ENCODE measurements at regions not wholly inside any gene's neighbourhood (a gene's known extent, or its start where the extent isn't known, plus 50 kb on each side); places are given as distances from the start of the nearest gene placed in this dataset.

DNA sequence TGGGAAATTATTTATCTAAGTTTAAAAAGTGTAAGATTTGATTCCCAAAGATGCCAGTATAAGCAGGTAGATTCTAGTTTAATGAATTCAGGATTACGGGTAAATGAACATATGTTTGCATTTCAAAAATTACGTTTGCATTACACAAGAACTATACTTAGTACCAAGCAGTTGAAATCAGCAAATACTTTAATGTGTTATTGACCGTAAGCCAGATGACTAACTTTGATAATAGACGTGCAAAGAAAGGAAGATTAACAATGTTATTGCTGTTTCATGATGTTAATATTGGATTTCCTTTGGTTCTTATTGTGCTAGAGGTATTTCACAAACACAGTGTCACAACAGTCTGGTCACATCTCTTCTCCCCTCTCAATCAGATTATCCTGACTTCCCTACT is 294.7 kb downstream of the TDRD15 start:
- TF ChIP-seq, protein P1, sequence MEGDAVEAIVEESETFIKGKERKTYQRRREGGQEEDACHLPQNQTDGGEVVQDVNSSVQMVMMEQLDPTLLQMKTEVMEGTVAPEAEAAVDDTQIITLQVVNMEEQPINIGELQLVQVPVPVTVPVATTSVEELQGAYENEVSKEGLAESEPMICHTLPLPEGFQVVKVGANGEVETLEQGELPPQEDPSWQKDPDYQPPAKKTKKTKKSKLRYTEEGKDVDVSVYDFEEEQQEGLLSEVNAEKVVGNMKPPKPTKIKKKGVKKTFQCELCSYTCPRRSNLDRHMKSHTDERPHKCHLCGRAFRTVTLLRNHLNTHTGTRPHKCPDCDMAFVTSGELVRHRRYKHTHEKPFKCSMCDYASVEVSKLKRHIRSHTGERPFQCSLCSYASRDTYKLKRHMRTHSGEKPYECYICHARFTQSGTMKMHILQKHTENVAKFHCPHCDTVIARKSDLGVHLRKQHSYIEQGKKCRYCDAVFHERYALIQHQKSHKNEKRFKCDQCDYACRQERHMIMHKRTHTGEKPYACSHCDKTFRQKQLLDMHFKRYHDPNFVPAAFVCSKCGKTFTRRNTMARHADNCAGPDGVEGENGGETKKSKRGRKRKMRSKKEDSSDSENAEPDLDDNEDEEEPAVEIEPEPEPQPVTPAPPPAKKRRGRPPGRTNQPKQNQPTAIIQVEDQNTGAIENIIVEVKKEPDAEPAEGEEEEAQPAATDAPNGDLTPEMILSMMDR (IDR thresholded peaks at IDR 0.05; ENCODE audit: extremely low read depth, missing control alignments), result no peak
- DNase-seq (ENCODE audit: low spot score), result no peak

DNA sequence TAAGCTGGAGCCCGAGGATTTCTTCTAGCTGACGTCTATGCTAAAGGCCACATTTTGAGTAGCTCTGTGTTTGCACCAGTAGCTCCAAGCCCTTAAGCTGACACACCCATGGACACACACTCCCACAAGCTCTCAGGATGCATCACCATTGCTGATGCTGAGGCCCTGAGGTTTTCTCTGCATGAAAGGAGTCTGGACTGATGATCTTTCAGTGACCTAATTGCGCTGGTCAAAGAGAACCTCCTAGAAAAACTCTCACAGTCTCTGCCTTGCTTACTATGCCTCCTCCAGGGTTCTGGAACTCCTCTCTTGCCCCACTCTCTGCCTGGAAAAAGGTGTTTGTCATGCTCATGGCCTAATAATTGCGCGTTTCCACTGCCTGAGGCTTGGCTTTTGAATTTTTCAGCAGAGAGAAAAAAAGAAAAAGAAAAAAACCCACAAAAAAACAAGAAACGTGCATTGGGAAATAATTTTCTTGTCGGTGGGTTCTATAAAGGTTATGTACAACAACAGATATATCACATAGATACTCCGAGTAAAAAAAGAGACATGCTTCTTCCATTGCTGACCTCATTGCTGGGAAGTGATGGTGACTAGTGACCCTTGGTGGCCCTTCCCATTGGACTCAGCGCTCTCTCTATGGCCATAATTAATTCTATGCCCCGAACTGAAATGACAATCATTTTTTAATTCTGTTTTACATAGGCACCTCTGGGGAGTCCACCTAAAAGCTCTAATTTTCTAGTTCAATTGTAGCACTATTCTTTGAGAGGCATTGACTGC is 297.0 kb downstream of the TDRD15 start:
- TF ChIP-seq, protein P1 (IDR thresholded peaks at IDR 0.05; ENCODE audit: extremely low read depth, missing control alignments), result no peak
- DNase-seq (ENCODE audit: low spot score), result no peak

DNA sequence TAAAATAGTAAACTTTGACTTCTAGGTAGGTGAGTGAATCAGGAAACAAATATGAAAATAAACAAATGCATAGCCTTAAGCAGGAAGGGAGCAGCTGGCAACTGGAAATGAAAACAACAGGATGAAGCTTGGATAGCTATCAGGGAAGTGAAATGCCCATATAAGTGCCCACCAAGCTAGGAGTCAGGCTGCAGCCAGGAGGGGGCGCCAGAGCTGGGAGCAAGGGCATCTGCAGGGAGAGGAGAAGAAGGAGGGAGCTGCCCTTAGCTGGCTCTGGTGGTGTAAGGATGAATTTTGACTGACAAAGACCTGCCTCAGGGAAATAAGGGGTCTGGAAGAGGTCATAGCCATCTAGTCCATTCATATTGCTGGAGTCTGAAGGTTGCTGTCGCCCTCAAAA is 298.3 kb downstream of the TDRD15 start:
- TF ChIP-seq, protein P1 (IDR thresholded peaks at IDR 0.05; ENCODE audit: extremely low read depth, missing control alignments), result peak; percentile 72
- DNase-seq (ENCODE audit: low spot score), result peak; percentile 45

DNA sequence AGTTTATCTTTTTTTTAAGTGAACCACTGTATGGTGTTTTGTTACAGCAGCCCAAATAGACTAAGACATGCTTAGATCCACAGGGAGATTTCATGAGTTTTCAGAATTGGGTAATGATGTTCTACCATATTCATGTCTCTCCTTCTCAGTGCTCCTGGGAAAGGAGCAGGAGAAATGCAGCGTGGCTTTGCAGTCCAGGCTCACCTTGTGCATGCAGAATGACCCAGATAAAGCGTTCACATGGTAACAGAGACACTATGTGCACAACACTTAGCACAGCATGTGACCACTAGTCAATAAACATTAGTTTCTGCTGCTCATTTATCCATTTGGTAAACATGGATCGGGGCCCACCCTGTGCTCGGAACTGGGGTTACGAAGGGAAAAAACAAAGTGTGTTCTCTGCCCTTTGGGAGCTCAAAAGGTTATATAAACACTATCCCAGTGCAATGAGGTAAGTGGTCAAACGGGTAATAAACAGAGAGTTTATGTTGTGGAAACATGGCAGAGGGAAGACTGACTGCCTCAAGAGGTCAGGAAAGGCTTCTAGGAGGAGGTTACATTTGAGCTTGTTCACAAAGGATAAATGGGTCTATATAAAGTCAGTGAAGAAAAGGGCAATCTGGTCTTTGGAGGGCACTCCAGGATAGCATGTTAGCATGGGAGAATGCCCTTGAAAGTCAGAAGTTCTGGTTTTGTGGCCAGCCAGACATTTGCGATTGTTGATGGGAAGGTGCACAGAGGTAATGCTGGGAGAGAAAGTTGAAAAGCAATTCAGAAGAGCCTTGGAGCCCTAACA is 299.2 kb downstream of the TDRD15 start:
- TF ChIP-seq, protein P1 (IDR thresholded peaks at IDR 0.05; ENCODE audit: extremely low read depth, missing control alignments), result no peak
- no peak for DNase-seq (ENCODE audit: low spot score)

DNA sequence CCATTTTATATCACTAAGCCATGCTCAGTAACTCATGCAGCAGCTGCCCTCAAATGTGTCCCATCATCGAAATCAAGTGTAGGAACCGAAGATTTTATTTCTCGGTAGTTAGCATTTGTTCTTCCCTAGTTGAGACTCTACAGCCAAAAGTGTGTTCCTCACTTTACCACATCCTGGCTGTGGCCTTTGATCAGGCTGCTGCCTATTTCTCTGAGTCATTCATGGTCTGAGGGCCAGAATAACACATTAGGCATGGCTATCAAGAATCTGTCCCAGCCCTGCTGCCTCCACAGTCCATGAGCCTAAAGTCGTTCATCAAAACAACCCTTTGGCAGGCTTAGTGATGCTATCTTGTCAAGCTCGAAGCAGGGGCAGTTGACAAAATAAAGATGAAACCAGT is 300.1 kb downstream of the TDRD15 start:
- DNase-seq (ENCODE audit: low spot score), result no peak
- TF ChIP-seq, protein P1 (IDR thresholded peaks at IDR 0.05; ENCODE audit: extremely low read depth, missing control alignments), result no peak

DNA sequence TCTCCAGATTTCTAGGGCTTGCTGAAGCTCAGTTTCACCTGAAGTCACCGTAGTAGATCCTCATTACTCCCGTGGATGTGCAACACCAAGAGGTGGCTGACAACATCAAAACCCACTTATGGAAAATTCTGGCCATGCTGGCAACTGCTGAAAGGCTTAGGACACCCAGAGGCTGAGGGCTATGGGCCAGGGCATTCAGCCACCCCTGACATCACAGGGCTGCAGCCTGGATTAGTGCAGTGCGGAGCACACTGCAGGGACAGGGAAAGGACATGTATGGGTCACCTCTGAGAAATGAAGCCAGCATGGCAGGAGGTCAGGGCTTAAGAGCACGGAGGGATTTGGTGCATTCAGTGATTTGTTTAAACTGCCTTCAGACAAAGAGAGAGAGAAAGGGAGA is 300.6 kb downstream of the TDRD15 start:
- TF ChIP-seq, protein P1 (IDR thresholded peaks at IDR 0.05; ENCODE audit: extremely low read depth, missing control alignments), result no peak

DNA sequence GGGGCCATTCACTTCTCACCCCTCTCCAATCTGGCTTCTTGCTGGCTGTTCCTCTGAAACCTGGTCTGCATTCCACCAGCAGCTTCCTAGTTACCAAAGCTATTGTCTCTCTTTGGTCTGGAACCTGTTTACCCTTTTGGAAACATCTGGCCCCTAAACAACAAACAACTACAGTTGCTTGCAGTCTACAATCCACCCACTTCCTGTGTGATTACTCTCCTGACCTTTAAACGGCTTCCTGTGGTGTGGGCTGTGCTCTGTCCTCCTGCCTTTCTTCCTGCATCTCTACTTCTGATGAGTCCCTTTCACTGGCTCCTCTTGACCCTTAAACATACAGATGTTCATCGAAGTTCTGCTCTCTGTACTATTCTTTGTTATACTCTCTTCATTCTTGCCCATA is 303.8 kb downstream of the TDRD15 start:
- TF ChIP-seq, protein P1 (IDR thresholded peaks at IDR 0.05; ENCODE audit: extremely low read depth, missing control alignments), result no peak
- DNase-seq (ENCODE audit: low spot score), result no peak

More for the DNA sequence above, 300.6 kb downstream of the TDRD15 start:
- DNase-seq (ENCODE audit: low spot score), result no peak

All from GM20000 (cell line).